AG09309 (cell line): ENCODE measurements at regions not wholly inside any gene's neighbourhood (a gene's known extent, or its start where the extent isn't known, plus 50 kb on each side); places are given as distances from the start of the nearest gene placed in this dataset.

Experiments
- DNase-seq: peaks from one replicate; pipeline ENCODE4 v3.0.0-alpha.2; 2010; ENCODE audit warnings: low read depth
- H3K4me3 ChIP-seq: 2 replicates; pipeline ENCODE4 v1.5.1; 2011; ENCODE audit warnings: mild to moderate bottlenecking, low read depth, low read length, moderate library complexity; ENCODE audit not compliant: control insufficient read depth
- TF ChIP-seq, protein P1 (sequence below): IDR thresholded peaks from 2 replicates; pipeline ENCODE4 v1.5.1; 2011; ENCODE audit warnings: mild to moderate bottlenecking, low read depth, low read length, inconsistent platforms; ENCODE audit not compliant: insufficient read depth, control insufficient read depth; ENCODE audit errors: missing control alignments

DNA sequence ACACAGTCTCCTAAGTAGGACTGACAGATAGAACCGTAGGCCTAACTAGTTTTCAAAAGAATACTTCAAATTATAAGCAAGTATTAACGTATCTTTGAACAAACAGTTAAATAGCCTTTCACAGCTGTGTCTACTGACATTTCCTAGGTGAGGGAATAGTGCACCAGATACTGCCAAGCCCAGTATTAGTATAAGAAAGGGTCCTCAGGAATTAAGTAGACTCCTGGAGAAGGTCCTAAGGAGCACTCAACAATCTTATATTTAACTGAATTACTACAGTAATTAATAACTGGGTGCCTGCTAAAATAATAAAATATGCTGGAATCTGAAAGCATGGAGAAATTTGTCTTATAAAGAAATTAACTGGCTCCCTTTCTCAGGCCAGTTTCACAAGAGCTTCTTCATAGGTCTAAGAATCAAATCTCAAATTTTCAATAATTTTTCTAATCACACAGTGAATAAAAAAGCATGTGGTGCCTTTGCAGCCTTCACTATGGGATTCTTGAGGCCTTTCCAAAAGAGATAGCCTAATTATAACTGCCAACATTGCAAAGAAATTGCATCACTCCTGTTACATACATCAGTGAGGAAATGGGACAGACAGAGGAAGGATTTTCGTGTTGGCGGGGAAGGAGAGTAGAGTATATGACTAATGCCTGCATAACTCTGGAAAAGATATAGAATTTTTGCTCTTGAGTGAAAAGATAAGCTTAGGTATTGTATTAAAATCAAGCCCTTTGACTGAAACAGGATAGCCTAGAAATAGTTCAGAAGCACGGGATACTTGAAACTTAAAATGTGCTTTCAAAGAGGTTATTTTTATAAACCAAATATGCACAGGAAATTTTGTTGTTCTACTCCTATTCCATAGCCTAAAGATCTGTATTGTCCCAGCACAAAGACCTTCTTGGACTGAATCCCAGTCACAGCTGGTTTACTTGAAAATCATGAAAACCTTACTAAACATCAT is 228.6 kb upstream of the STK17B start:
- peak; percentile 86 for DNase-seq
- TF ChIP-seq, protein P1, sequence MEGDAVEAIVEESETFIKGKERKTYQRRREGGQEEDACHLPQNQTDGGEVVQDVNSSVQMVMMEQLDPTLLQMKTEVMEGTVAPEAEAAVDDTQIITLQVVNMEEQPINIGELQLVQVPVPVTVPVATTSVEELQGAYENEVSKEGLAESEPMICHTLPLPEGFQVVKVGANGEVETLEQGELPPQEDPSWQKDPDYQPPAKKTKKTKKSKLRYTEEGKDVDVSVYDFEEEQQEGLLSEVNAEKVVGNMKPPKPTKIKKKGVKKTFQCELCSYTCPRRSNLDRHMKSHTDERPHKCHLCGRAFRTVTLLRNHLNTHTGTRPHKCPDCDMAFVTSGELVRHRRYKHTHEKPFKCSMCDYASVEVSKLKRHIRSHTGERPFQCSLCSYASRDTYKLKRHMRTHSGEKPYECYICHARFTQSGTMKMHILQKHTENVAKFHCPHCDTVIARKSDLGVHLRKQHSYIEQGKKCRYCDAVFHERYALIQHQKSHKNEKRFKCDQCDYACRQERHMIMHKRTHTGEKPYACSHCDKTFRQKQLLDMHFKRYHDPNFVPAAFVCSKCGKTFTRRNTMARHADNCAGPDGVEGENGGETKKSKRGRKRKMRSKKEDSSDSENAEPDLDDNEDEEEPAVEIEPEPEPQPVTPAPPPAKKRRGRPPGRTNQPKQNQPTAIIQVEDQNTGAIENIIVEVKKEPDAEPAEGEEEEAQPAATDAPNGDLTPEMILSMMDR = no peak
- H3K4me3 ChIP-seq = no peak overlapping the region

DNA sequence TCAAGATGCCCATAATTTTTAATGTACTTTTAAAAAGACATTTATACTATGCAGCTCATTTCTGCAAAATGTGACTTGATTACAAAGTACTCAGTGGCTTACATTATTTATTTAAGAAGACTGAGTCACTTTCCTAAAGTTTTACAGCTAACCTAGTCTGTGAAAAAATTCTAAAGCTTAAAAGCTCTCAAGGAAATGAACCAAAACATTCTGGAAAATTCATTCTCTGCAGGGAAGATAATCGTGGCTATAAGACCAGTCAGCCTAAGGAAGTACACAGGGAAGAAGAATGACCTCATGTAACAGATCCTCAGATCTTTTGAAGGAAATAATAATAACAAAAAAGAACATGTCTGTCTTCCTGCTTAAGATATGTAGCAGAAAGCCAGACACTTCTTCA is 232.1 kb upstream of the STK17B start:
- H3K4me3 ChIP-seq = no peak overlapping the region
- DNase-seq = peak; percentile 24
- TF ChIP-seq, protein P1 = no peak

DNA sequence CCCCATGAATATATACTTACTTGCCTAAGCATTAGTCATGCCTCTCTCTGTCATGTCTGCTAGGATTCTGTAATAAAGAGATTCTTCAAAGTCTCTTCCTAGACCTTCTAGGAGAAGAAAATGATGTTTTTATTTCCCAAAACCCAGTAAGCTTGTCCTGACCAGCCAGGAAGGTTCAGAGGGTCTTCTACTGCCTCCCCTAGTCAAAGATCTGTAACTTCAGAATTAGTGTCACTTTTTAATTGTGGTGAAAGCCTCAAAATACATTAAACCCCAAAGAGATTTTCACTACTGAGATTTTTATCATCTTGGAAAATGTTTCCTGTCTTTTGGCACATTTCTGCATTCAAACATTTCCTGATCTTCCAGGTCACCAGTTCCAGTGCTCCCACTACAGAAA is 232.9 kb upstream of the STK17B start:
- no peak for DNase-seq
- TF ChIP-seq, protein P1 = no peak
- no peak overlapping the region for H3K4me3 ChIP-seq

DNA sequence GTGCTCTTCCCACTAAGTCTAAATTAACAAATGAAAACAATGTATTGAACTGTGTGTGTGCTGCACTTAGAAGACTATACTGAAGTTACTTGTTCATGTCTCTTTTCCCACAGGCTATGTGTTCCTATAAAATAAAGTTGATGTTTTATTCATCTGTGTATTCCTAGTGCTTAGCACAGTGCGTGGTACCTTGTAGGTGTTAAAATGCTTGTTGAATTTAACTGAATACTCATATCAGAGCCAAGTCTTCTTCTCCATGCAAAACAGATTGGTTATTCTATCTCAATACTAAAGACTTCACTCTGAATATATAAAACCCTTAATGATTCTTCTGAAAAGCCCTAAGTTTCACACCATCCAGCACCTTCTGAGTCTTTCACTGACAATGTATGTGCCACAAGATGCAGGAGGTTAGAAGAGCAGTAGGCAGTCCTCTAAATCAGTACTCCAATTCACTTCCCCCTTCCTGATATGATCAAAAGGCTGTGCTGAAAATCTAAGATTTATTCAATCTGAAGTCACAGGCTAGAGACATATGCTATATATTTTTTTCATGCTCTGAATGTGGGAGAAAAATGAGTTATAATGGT is 231.7 kb upstream of the CCDC150 start:
- H3K4me3 ChIP-seq = no peak overlapping the region
- TF ChIP-seq, protein P1 = no peak
- DNase-seq = no peak

DNA sequence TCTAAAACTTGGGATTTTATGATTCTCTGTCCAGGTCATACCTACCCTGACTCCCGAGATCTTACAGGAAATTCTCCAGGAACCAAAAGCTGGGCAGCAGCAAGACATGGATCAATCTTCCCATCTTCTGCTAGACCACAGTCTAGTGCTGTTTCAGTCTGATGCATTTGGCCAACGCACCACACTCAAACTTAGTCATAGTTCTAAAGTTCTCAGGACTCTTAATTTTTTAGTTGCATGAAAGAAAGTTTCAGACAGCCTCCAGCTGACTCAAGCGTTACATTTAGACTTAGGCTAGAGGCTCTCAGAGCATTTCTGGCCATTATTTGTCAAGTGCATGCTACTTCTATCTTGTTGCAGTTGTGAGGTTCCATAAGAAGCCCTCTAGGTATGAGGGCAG is 230.1 kb upstream of the CCDC150 start:
- no peak overlapping the region for H3K4me3 ChIP-seq
- no peak for DNase-seq
- TF ChIP-seq, protein P1 = no peak

DNA sequence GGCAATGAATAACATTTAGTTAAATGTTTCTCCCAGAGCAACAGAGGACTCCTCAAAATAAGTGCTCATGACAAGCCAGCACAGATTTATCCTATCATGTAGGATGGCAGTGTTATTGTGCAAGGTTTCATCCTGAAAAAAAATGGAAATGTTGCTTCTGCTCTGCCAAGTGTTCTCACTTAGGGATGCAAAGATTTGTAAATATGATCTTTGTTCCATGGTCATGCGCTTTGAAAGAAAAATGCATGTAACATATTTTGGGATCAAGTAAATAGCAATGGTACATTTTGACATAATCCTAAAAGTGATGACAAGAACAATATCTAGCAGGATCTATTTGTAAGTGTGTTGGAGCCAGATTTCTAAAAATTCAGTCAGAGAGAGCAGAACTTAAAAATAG is 229.5 kb upstream of the CCDC150 start:
- TF ChIP-seq, protein P1 = no peak
- H3K4me3 ChIP-seq = no peak overlapping the region
- DNase-seq = no peak
